ENCODE measurements at regions not wholly inside any gene's neighbourhood (a gene's known extent, or its start where the extent isn't known, plus 50 kb on each side); places are given as distances from the start of the nearest gene placed in this dataset.

GRCh38 chr13:54486421-54487166 is 1458.0 kb downstream of the OLFM4 start:
- H3K36me3 ChIP-seq (replicated peaks) = no peaks in the 10 kb centered on the region
- no peak overlapping the region for H3K27ac ChIP-seq
- no peaks in the 10 kb centered on the region for H3K27me3 ChIP-seq (replicated peaks)
- no peak for DNase-seq
- in situ Hi-C loops (cut with HindIII; ENCODE audit: low pct_ligation_motif_present, low sequenced_read_pairs) = no loop called here
- no peak for TF ChIP-seq CTCF (IDR thresholded peaks at IDR 0.05; ENCODE audit: low read depth, low read length, missing control alignments)
- H3K4me3 ChIP-seq (ENCODE audit: low read depth, low read length) = no peak overlapping the region

GRCh38 chr13:54489359-54489758 is 1460.7 kb downstream of the OLFM4 start:
- in situ Hi-C loops (cut with HindIII; ENCODE audit: low pct_ligation_motif_present, low sequenced_read_pairs) = no loop called here
- Histone ChIP-seq H3K36me3 (replicated peaks) (no peaks in the 10 kb centered on the region), H3K4me3 (ENCODE audit: low read depth, low read length) (no peak overlapping the region), H3K27me3 (replicated peaks) (no peaks in the 10 kb centered on the region), H3K27ac (no peak overlapping the region)
- TF ChIP-seq CTCF (IDR thresholded peaks at IDR 0.05; ENCODE audit: low read depth, low read length, missing control alignments) = no peak
- no peak for DNase-seq

DNA sequence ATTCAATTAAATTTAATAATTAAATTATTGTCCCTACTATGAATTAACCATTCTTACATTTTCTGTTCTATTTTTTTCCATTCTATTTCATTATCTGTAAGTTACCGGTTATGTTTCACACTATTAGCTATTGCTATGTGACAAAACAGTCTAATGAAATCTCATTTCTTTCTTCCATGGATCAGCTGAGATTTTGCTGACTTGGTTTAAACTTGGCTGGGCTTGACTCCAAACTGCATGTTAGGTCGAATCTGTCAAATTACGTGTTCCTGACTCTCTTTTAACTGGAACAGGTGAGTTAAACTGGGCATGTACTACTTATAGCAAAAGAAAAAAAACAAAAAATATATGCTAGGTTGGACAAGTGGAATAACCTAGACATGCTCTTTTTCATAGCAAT is 1464.4 kb downstream of the OLFM4 start:
- TF ChIP-seq CTCF (IDR thresholded peaks at IDR 0.05; ENCODE audit: low read depth, low read length, missing control alignments) = no peak
- Histone ChIP-seq H3K27ac (no peak overlapping the region), H3K27me3 (replicated peaks) (no peaks in the 10 kb centered on the region), H3K36me3 (replicated peaks) (no peaks in the 10 kb centered on the region), H3K4me3 (ENCODE audit: low read depth, low read length) (no peak overlapping the region)
- DNase-seq = no peak
- in situ Hi-C loops (cut with HindIII; ENCODE audit: low pct_ligation_motif_present, low sequenced_read_pairs) = no loop called here

- H3K36me3 ChIP-seq (replicated peaks) = no peaks in the 10 kb centered on the region
- DNase-seq = no peak
- H3K27ac ChIP-seq = no peak overlapping the region
- no peak for TF ChIP-seq CTCF (IDR thresholded peaks at IDR 0.05; ENCODE audit: low read depth, low read length, missing control alignments)
- in situ Hi-C loops (cut with HindIII; ENCODE audit: low pct_ligation_motif_present, low sequenced_read_pairs) = no loop called here
- H3K4me3 ChIP-seq (ENCODE audit: low read depth, low read length) = no peak overlapping the region
- no peaks in the 10 kb centered on the region for H3K27me3 ChIP-seq (replicated peaks)
Measured at GRCh38 chr13:54511366-54511765, 1482.8 kb downstream of the OLFM4 start.

DNA sequence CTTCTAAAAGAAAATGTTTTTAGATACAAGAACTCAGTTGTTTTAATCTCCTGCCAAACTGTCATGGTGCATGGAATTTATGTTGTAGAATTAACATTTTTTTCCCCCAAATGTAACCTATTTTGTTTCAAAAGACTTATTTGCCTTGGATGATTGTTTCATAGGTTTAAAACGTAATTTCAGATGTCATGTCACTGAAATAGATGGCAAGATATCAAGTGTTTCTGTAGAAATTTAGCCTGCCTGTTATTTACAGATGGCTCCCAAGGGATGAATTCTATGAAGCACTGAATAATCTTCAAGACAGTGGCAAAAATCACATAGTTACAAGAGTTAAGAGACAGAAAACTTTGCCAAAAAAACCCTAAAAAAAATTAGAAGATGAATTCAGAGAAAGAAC is 1484.6 kb downstream of the OLFM4 start:
- Histone ChIP-seq H3K4me3 (ENCODE audit: low read depth, low read length) (no peak overlapping the region), H3K27me3 (replicated peaks) (no peaks in the 10 kb centered on the region), H3K27ac (no peak overlapping the region), H3K36me3 (replicated peaks) (no peaks in the 10 kb centered on the region)
- DNase-seq = no peak
- TF ChIP-seq CTCF (IDR thresholded peaks at IDR 0.05; ENCODE audit: low read depth, low read length, missing control alignments) = no peak
- in situ Hi-C loops (cut with HindIII; ENCODE audit: low pct_ligation_motif_present, low sequenced_read_pairs) = no loop called here

GRCh38 chr13:54536112-54536511 is 1507.5 kb downstream of the OLFM4 start:
- H3K4me3 ChIP-seq (ENCODE audit: low read depth, low read length) = no peak overlapping the region
- H3K27me3 ChIP-seq (replicated peaks) = no peaks in the 10 kb centered on the region
- no peaks in the 10 kb centered on the region for H3K36me3 ChIP-seq (replicated peaks)
- no peak overlapping the region for H3K27ac ChIP-seq
- DNase-seq = no peak
- in situ Hi-C loops (cut with HindIII; ENCODE audit: low pct_ligation_motif_present, low sequenced_read_pairs) = no loop called here
- no peak for TF ChIP-seq CTCF (IDR thresholded peaks at IDR 0.05; ENCODE audit: low read depth, low read length, missing control alignments)
